H9 (cell line): ENCODE measurements at regions not wholly inside any gene's neighbourhood (a gene's known extent, or its start where the extent isn't known, plus 50 kb on each side); places are given as distances from the start of the nearest gene placed in this dataset.
A peak's percentile ranks its signal among the peaks of the same experiment; 100 is the strongest.

Experiments
- DNase-seq: peaks from one replicate; pipeline ENCODE4 v3.0.0-alpha.2; 2017
- H2AFZ ChIP-seq: one replicate; pipeline ENCODE4 v1.6.1; 2013; ENCODE audit warnings: mild to moderate bottlenecking, low read length, control low read depth, moderate library complexity
- H2AK5ac ChIP-seq: 2 replicates; pipeline ENCODE4 v1.6.1; 2013; ENCODE audit warnings: low read length, control low read depth, mixed read lengths; ENCODE audit not compliant: insufficient read length
- H2BK120ac ChIP-seq: one replicate; pipeline ENCODE4 v1.6.1; 2013; ENCODE audit warnings: low read depth, mild to moderate bottlenecking, low read length, control low read depth, inconsistent platforms; ENCODE audit not compliant: poor library complexity, severe bottlenecking
- H2BK12ac ChIP-seq: 2 replicates; pipeline ENCODE4 v1.6.1; 2013; ENCODE audit warnings: low read length, control low read depth, mixed read lengths, low read depth; ENCODE audit not compliant: insufficient read length
- H2BK15ac ChIP-seq: 2 replicates; pipeline ENCODE4 v1.6.1; 2013; ENCODE audit warnings: low read depth, low read length, control low read depth
- H2BK20ac ChIP-seq: one replicate; pipeline ENCODE4 v1.6.1; 2013; ENCODE audit warnings: low read depth, mild to moderate bottlenecking, low read length, control low read depth, inconsistent platforms; ENCODE audit not compliant: poor library complexity, severe bottlenecking
- H2BK5ac ChIP-seq: 2 replicates; pipeline ENCODE4 v1.6.1; 2013; ENCODE audit warnings: low read length, control low read depth, mixed read lengths; ENCODE audit not compliant: insufficient read length
- H3K14ac ChIP-seq: 2 replicates; pipeline ENCODE4 v1.6.1; 2013; ENCODE audit warnings: low read length, control low read depth; ENCODE audit not compliant: insufficient read depth
- H3K18ac ChIP-seq: 2 replicates; pipeline ENCODE4 v1.6.1; 2013; ENCODE audit warnings: low read depth, mild to moderate bottlenecking, mixed read lengths, low read length, control low read depth; ENCODE audit not compliant: insufficient read length
- H3K23ac ChIP-seq: 2 replicates; pipeline ENCODE4 v1.6.1; 2013; ENCODE audit warnings: low read length, control low read depth, mixed read lengths, low read depth; ENCODE audit not compliant: insufficient read length
- H3K23me2 ChIP-seq: 2 replicates; pipeline ENCODE4 v1.6.1; 2013; ENCODE audit warnings: low read depth, mild to moderate bottlenecking, mixed read lengths, low read length, control low read depth; ENCODE audit not compliant: insufficient read length, poor library complexity, severe bottlenecking
- H3K27ac ChIP-seq: 2 replicates; pipeline ENCODE4 v1.5.1; 2013; ENCODE audit warnings: low read length, control low read depth, mixed read lengths, low read depth; ENCODE audit not compliant: insufficient read length
- H3K27me3 ChIP-seq: 2 replicates; pipeline ENCODE4 v1.6.1; 2013; ENCODE audit warnings: low read length, control low read depth, inconsistent platforms; ENCODE audit not compliant: insufficient read depth
- H3K4ac ChIP-seq: 2 replicates; pipeline ENCODE4 v1.6.1; 2013; ENCODE audit warnings: low read depth, mild to moderate bottlenecking, control low read depth, inconsistent platforms, low read length, moderate library complexity
- H3K4me1 ChIP-seq: 2 replicates; pipeline ENCODE4 v1.6.1; 2013; ENCODE audit warnings: low read length, control low read depth, inconsistent platforms; ENCODE audit not compliant: insufficient read depth
- H3K4me2 ChIP-seq: 2 replicates; pipeline ENCODE4 v1.6.1; 2013; ENCODE audit warnings: low read length, control low read depth, mixed read lengths; ENCODE audit not compliant: insufficient read length, insufficient read depth
- H3K56ac ChIP-seq: 2 replicates; pipeline ENCODE4 v1.6.1; 2013; ENCODE audit warnings: low read depth, mild to moderate bottlenecking, mixed read lengths, low read length, control low read depth; ENCODE audit not compliant: insufficient read length
- H3K79me1 ChIP-seq: 2 replicates; pipeline ENCODE4 v1.6.1; 2013; ENCODE audit warnings: low read depth, mild to moderate bottlenecking, moderate library complexity, low read length, control low read depth, inconsistent platforms; ENCODE audit not compliant: insufficient read depth, poor library complexity, severe bottlenecking
- H3K79me2 ChIP-seq: 2 replicates; pipeline ENCODE4 v1.6.1; 2013; ENCODE audit warnings: low read length, control low read depth, inconsistent platforms; ENCODE audit not compliant: insufficient read depth
- H3K9ac ChIP-seq: 2 replicates; pipeline ENCODE4 v1.6.1; 2013; ENCODE audit warnings: low read length, control low read depth, mixed read lengths; ENCODE audit not compliant: insufficient read length; ENCODE audit errors: extremely low read depth
- H3K9me3 ChIP-seq: one replicate; pipeline ENCODE4 v1.6.1; 2013; ENCODE audit warnings: low read depth, low read length, inconsistent platforms; ENCODE audit not compliant: control insufficient read depth
- H3T11ph ChIP-seq: one replicate; pipeline ENCODE4 v1.6.1; 2013; ENCODE audit warnings: mild to moderate bottlenecking, low read length, control low read depth, inconsistent platforms
- H4K20me1 ChIP-seq: one replicate; pipeline ENCODE4 v1.6.1; 2013; ENCODE audit not compliant: control insufficient read depth, insufficient read length, insufficient read depth
- H4K5ac ChIP-seq: 2 replicates; pipeline ENCODE4 v1.6.1; 2013; ENCODE audit warnings: low read depth, mild to moderate bottlenecking, mixed read lengths, low read length, control low read depth; ENCODE audit not compliant: insufficient read length
- H4K8ac ChIP-seq: replicated peaks from 2 replicates; pipeline ENCODE4 v1.6.1; 2013; ENCODE audit warnings: low read length, control low read depth, mixed read lengths, low read depth; ENCODE audit not compliant: insufficient read length
- H4K91ac ChIP-seq: 2 replicates; pipeline ENCODE4 v1.6.1; 2013; ENCODE audit warnings: low read depth, mild to moderate bottlenecking, moderate library complexity, mixed read lengths, low read length, control low read depth; ENCODE audit not compliant: insufficient read length
- H3K27ac Mint-ChIP-seq, 3 experiments: 2 replicates in 2 of 3; 3 replicates in 1 of 3; pipeline ENCODE4 v1.8.0; 2020 to 2021; ENCODE audit warnings: mixed read lengths in 3 of 3, mild to moderate bottlenecking in 1 of 3, moderate library complexity in 1 of 3
- H3K27me3 Mint-ChIP-seq: 2 replicates; pipeline ENCODE4 v1.8.0; 2021; ENCODE audit warnings: low read depth, mild to moderate bottlenecking, moderate library complexity, mixed read lengths
- H3K36me3 Mint-ChIP-seq, 3 experiments: 2 replicates in 2 of 3; 3 replicates in 1 of 3; pipeline ENCODE4 v1.8.0; 2020 to 2021; ENCODE audit warnings: low read depth in 3 of 3, mixed read lengths in 3 of 3; ENCODE audit not compliant: insufficient read depth in 1 of 3
- H3K4me1 Mint-ChIP-seq, 2 experiments: 2 replicates each; pipeline ENCODE4 v1.8.0; 2020; ENCODE audit warnings: mixed read lengths in 2 of 2
- H3K4me3 Mint-ChIP-seq, 2 experiments: 2 replicates in 1 of 2; 3 replicates in 1 of 2; pipeline ENCODE4 v1.8.0; 2020 to 2021; ENCODE audit warnings: mild to moderate bottlenecking in 2 of 2, mixed read lengths in 2 of 2, moderate library complexity in 1 of 2
- H3K9me3 Mint-ChIP-seq, 2 experiments: 2 replicates in 1 of 2; 3 replicates in 1 of 2; pipeline ENCODE4 v1.8.0; 2020; ENCODE audit warnings: mild to moderate bottlenecking in 2 of 2, mixed read lengths in 2 of 2, moderate library complexity in 1 of 2
- WGBS: extraction: QIAGEN DNeasy Blood & Tissue Kit; methylation state at CpG from one replicate; pipeline ENCODE4 v1.1.7; 2013; ENCODE audit warnings: missing lambda C conversion rate, low lambda C conversion rate, mixed read lengths; ENCODE audit not compliant: insufficient read length; ENCODE audit errors: extremely low coverage; 5-methylcytosine and 5-hydroxymethylcytosine counted together
- TF ChIP-seq, protein P1 (sequence below): fragments of 200-600 bp; sonication (generic); conservative IDR thresholded peaks from 3 replicates; pipeline ENCODE4 v1.8.0; 2021; ENCODE audit warnings: antibody characterized with exemption, mild to moderate bottlenecking

DNA sequence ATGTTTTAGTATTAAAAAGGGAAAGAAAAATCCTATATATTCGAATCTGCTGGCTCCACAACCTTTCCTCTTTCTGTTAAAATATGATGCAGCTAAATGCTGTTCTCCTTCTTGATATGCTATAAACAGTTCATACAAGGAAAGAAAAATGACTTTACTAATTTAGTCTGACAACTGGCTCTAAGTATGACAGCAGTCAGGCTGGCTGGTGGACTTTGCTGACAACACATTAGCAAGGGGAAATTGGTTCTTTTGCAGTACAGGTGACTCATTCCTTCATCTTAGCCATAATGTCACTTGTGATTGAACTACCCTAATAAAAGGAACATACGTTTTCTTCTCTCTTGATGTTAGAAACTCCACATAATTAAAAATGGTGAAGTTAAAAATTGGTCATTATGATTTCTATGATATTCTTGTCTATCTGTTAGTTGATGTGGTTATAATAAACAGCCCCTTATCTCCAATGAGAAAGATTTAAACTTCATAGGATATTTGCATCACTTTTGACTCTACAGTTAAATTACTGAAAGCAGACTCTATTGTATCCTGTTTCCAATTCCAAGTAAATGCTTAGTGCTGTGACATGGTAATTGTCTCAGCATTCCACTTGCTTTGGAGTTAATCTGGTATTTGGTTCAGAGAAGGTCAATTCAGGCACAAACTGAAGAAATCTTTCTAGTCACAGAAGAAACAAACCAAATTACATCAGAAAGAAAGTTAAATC, 315.3 kb upstream of the GULP1 start:
- WGBS, result no CpG with 5 or more reads among the region's 2 CpGs
- no peak overlapping the region for H3K9ac ChIP-seq
- DNase-seq, result no peak
- H3K4ac ChIP-seq, result no peak overlapping the region
- no peak overlapping the region for H2BK120ac ChIP-seq
- H3K4me2 ChIP-seq, result no peak overlapping the region
- no peak overlapping the region for H2AFZ ChIP-seq
- H3T11ph ChIP-seq, result no peak overlapping the region
- H3K79me1 ChIP-seq, result no peaks in the 10 kb centered on the region
- no peaks in the 10 kb centered on the region for H3K27me3 ChIP-seq
- no peak overlapping the region for H4K5ac ChIP-seq
- no peak overlapping the region for H2AK5ac ChIP-seq
- H3K27ac ChIP-seq, result no peak overlapping the region
- peak overlapping the region; percentile 17 to 90 (median 73); a peak in 6 of 7 replicates for H3K27ac Mint-ChIP-seq
- H3K18ac ChIP-seq, result no peak overlapping the region
- no peak overlapping the region for H2BK5ac ChIP-seq
- no peaks in the 10 kb centered on the region for H3K27me3 Mint-ChIP-seq
- no peak overlapping the region for H4K8ac ChIP-seq
- no peaks in the 10 kb centered on the region for H3K9me3 Mint-ChIP-seq
- no peak overlapping the region for H4K91ac ChIP-seq
- no peak overlapping the region for H3K4me3 Mint-ChIP-seq
- no peaks in the 10 kb centered on the region; a peak in 1 of 7 replicates for H3K36me3 Mint-ChIP-seq
- H3K23me2 ChIP-seq, result no peaks in the 10 kb centered on the region
- no peak overlapping the region for H3K56ac ChIP-seq
- peaks cover 29 to 45% of the 10 kb centered on the region in 2 experiments for H3K4me1 Mint-ChIP-seq
- no peak overlapping the region for H2BK20ac ChIP-seq
- H2BK15ac ChIP-seq, result no peak overlapping the region
- H3K9me3 ChIP-seq, result no peaks in the 10 kb centered on the region
- no peak overlapping the region for H3K14ac ChIP-seq
- no peaks in the 10 kb centered on the region for H4K20me1 ChIP-seq
- no peak overlapping the region for H3K23ac ChIP-seq
- TF ChIP-seq, protein P1, sequence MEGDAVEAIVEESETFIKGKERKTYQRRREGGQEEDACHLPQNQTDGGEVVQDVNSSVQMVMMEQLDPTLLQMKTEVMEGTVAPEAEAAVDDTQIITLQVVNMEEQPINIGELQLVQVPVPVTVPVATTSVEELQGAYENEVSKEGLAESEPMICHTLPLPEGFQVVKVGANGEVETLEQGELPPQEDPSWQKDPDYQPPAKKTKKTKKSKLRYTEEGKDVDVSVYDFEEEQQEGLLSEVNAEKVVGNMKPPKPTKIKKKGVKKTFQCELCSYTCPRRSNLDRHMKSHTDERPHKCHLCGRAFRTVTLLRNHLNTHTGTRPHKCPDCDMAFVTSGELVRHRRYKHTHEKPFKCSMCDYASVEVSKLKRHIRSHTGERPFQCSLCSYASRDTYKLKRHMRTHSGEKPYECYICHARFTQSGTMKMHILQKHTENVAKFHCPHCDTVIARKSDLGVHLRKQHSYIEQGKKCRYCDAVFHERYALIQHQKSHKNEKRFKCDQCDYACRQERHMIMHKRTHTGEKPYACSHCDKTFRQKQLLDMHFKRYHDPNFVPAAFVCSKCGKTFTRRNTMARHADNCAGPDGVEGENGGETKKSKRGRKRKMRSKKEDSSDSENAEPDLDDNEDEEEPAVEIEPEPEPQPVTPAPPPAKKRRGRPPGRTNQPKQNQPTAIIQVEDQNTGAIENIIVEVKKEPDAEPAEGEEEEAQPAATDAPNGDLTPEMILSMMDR, result no peak
- H3K4me1 ChIP-seq, result peaks cover 6% of the 10 kb centered on the region; the same call in 1 of the 2 replicates
- no peak overlapping the region for H2BK12ac ChIP-seq
- H3K79me2 ChIP-seq, result no peaks in the 10 kb centered on the region
